GM12865 (cell line): ENCODE measurements at regions not wholly inside any gene's neighbourhood (a gene's known extent, or its start where the extent isn't known, plus 50 kb on each side); places are given as distances from the start of the nearest gene placed in this dataset.

ENCODE experiments used
- DNase-seq: peaks from one replicate; pipeline ENCODE4 v3.0.0; 2010; ENCODE audit warnings: low read depth
- H3K4me3 ChIP-seq: 2 replicates; pipeline ENCODE4 v1.5.1; 2011; ENCODE audit warnings: mild to moderate bottlenecking, low read depth, low read length, control low read depth
- TF ChIP-seq, protein P1 (sequence below): IDR thresholded peaks from 2 replicates; pipeline ENCODE4 v1.5.1; 2011; ENCODE audit warnings: low read length, control low read depth, low read depth, inconsistent platforms; ENCODE audit not compliant: insufficient read depth; ENCODE audit errors: missing control alignments

DNA sequence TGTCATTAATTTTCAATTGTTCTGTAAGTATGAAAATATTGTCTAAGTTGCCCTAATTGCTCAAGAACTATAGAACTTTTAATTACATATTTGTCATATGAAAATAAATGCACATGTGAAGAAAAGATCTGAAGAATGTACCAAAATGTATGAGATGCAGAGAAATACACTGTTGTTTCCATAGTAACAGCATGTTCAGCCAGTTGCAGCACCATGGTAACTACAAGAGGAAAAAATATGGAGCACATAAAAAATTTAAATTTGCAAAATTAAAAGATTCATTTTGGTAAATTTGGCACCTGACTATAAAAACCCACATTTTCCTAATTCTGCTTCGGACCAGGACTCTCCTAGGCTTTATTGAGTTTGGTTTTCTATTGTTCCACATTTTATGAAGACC, 1170.0 kb upstream of the MIR17HG start:
- no peak overlapping the region for H3K4me3 ChIP-seq
- TF ChIP-seq, protein P1, sequence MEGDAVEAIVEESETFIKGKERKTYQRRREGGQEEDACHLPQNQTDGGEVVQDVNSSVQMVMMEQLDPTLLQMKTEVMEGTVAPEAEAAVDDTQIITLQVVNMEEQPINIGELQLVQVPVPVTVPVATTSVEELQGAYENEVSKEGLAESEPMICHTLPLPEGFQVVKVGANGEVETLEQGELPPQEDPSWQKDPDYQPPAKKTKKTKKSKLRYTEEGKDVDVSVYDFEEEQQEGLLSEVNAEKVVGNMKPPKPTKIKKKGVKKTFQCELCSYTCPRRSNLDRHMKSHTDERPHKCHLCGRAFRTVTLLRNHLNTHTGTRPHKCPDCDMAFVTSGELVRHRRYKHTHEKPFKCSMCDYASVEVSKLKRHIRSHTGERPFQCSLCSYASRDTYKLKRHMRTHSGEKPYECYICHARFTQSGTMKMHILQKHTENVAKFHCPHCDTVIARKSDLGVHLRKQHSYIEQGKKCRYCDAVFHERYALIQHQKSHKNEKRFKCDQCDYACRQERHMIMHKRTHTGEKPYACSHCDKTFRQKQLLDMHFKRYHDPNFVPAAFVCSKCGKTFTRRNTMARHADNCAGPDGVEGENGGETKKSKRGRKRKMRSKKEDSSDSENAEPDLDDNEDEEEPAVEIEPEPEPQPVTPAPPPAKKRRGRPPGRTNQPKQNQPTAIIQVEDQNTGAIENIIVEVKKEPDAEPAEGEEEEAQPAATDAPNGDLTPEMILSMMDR: no peak
- no peak for DNase-seq

DNA sequence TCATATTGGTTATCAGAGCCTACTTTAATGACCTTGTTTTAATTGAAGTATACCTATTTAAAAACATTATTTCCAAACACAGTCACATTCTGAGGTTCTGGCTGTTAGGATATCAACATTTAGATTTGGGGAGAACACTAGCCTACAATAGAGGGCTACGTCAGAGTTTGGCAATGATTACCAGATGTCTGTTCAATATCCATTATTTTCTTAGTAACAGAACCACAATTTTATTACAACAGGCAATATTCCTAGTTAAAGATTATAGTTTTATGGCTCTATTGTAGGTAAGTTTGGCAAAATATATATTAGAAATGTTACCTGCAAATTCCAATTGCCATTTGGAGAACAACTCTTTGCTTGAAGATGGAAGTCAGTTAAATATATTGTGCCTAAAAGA, 1163.1 kb upstream of the MIR17HG start:
- no peak for DNase-seq

DNA sequence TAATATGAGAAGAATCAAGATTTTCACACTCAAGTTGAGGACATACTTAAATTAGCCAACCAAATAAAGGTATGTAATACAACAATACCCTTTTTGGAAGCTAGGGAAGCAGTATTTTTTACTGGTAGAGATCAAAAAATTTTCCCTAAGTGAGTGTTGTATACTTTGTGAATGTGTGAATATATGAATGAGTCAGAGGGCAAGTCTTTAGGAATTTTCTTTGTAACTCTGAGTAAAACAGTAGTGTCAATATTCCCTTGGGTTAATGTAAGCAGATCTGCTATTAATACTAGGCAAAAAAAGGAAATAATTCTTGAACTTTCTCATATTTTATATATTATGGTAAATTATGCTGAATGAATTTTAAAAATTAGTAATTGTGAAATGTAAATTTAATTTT, 1161.8 kb upstream of the MIR17HG start:
- no peak overlapping the region for H3K4me3 ChIP-seq
- TF ChIP-seq, protein P1: no peak
- DNase-seq: no peak

More for the DNA sequence above, 1163.1 kb upstream of the MIR17HG start:
- TF ChIP-seq, protein P1: no peak
- H3K4me3 ChIP-seq: no peak overlapping the region

DNA sequence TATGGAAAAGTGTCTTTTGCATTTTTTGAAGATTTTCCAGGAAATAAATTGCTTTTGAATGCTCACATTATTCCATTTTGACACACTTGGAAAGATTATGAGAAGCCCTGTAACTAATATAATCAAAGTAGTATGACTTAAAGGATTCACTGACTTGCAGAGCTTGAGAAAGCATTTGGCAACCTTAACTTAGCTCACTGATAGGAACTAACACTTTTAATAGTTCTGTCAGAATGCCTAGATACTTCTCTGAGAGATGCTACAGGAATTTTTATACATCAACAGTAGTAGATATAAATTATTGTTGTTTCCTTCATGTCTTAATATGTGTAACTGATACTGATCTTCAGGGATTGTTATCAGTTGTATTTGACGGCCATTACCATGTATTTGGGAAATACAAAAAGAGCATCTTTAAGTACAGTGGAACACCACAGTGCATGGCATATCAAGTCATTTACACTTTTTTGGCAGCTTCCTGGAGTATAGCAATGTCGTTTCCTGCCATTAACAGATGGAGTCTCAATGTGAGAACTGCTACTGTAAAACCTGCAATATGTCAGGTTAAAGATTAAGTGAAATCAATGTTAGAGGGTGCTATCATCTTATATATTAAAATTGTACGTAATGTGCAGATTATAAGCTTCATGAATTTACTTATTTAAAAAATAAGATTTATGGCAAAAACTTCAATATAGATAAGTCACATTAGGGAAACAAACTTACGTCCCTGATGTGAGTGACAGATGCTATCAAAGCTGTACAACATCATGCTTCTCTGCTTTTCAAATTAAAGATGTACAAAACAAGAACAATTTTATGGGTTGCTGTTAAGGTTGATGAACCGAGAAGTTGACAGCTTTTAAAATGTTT, 1159.8 kb upstream of the MIR17HG start:
- H3K4me3 ChIP-seq: no peak overlapping the region
- TF ChIP-seq, protein P1: no peak
- DNase-seq: no peak

DNA sequence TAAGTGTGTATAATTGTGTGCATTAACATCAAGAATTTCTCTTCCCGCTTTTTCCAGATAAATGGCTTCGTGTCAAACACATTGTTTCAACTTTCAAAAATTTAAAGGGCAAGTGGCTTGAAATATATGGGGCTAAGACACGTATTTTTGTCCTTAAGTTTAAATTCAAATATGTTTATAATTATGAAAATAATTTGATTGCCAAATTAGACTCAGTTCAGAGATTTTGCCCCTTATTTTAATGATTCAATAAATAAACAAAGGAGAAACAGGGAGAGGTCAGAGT, 1159.2 kb upstream of the MIR17HG start:
- no peak for DNase-seq
- TF ChIP-seq, protein P1: no peak
- H3K4me3 ChIP-seq: no peak overlapping the region

DNA sequence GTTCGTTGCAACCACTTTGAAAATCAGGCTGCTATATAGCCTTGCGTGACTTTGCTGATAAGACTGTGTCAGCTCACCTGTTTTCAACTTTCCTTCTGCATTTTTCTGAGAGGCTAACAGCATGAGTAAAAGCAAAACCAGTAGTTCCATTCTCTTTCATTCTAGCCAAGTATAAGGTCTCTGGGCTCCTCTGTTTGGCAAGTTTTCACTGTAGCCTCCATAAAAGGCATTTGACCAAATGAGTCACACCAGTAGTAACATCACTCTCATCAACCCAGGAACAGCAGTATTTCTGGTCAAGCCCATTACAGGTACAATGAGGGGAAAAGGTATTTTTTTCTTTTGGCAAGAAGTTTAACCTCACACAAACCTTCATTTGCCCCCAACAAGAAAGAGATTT, 1149.8 kb upstream of the MIR17HG start:
- TF ChIP-seq, protein P1: no peak
- DNase-seq: peak; percentile 24
- no peak overlapping the region for H3K4me3 ChIP-seq

DNA sequence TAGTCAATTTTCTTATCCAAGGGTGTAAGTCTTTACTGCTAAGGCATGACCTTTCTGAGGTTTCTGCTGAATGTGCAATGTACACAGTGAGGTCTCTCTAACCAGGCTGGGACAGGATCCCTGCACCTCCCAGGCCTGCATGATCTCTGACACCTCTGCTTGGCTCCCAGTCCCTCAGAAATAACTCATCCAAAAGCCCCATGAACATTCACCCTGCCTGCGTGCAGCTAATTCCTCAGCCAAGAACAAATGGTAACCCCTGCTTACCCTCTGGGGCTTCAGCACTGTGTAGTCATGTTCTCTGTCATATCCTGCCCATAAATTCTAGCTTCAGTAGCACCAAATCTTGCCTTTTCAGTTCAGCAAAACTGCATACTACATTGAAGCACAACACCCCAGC, 1146.3 kb upstream of the MIR17HG start:
- peak; percentile 2 for DNase-seq
- no peak overlapping the region for H3K4me3 ChIP-seq
- TF ChIP-seq, protein P1: no peak
